ENCODE measurements at regions not wholly inside any gene's neighbourhood (a gene's known extent, or its start where the extent isn't known, plus 50 kb on each side); places are given as distances from the start of the nearest gene placed in this dataset.
"Not testable (repeated sequence)": the region's sequence is repeated elsewhere in the genome, so short reads cannot be mapped to it uniquely, and the experiment has no call there.

GRCh38 chr3:27615555-27615954 lies 106.6 kb downstream of the EOMES start:
- Histone ChIP-seq H3K36me3 (ENCODE audit: control insufficient read depth, insufficient read depth, low read length) (no peaks in the 10 kb centered on the region), H3K27ac (ENCODE audit: low read depth, low read length) (no peak overlapping the region), H3K4me3 (ENCODE audit: low read depth, low read length) (no peak overlapping the region), H3K27me3 (ENCODE audit: control insufficient read depth, insufficient read depth, low read length) (no peaks in the 10 kb centered on the region), H3K4me1 (ENCODE audit: control insufficient read depth, insufficient read depth, low read length) (no peaks in the 10 kb centered on the region), H3K9me3 (ENCODE audit: control insufficient read depth, insufficient read depth, low read length) (no peaks in the 10 kb centered on the region)
- no CpG with 5 or more reads among the region's 1 CpG for WGBS (ENCODE audit: insufficient coverage)
- no peak for DNase-seq (ENCODE audit: low read depth in 4 of 6, low spot score in 6 of 6)

- WGBS (ENCODE audit: insufficient coverage), result 95% methylated on average over 3 of the region's 4 CpGs
Measured at GRCh38 chr3:27614592-27614991, 107.5 kb downstream of the EOMES start.

GRCh38 chr3:27613846-27614500 lies 108.2 kb downstream of the EOMES start:
- Histone ChIP-seq H3K4me3 (ENCODE audit: low read depth, low read length) (no peak overlapping the region), H3K27me3 (ENCODE audit: control insufficient read depth, insufficient read depth, low read length) (no peaks in the 10 kb centered on the region), H3K9me3 (ENCODE audit: control insufficient read depth, insufficient read depth, low read length) (no peaks in the 10 kb centered on the region), H3K36me3 (ENCODE audit: control insufficient read depth, insufficient read depth, low read length) (no peaks in the 10 kb centered on the region), H3K27ac (ENCODE audit: low read depth, low read length) (no peak overlapping the region), H3K4me1 (ENCODE audit: control insufficient read depth, insufficient read depth, low read length) (no peaks in the 10 kb centered on the region)
- WGBS (ENCODE audit: insufficient coverage), result no CpG with 5 or more reads among the region's 2 CpGs
- no peak for DNase-seq (ENCODE audit: low read depth in 4 of 6, low spot score in 6 of 6)

More at GRCh38 chr3:27614592-27614991, 107.5 kb downstream of the EOMES start:
- H3K27ac ChIP-seq (ENCODE audit: low read depth, low read length), result no peak overlapping the region
- no peaks in the 10 kb centered on the region for H3K27me3 ChIP-seq (ENCODE audit: control insufficient read depth, insufficient read depth, low read length)
- no peak for DNase-seq (ENCODE audit: low read depth in 4 of 6, low spot score in 6 of 6)
- H3K4me3 ChIP-seq (ENCODE audit: low read depth, low read length), result no peak overlapping the region
- H3K36me3 ChIP-seq (ENCODE audit: control insufficient read depth, insufficient read depth, low read length), result no peaks in the 10 kb centered on the region
- H3K4me1 ChIP-seq (ENCODE audit: control insufficient read depth, insufficient read depth, low read length), result no peaks in the 10 kb centered on the region
- H3K9me3 ChIP-seq (ENCODE audit: control insufficient read depth, insufficient read depth, low read length), result no peaks in the 10 kb centered on the region

- no peak for DNase-seq (ENCODE audit: low read depth in 4 of 6, low spot score in 6 of 6)
- no peaks in the 10 kb centered on the region for H3K4me1 ChIP-seq (ENCODE audit: control insufficient read depth, insufficient read depth, low read length)
- H3K27ac ChIP-seq (ENCODE audit: low read depth, low read length), result no peak overlapping the region
- no peaks in the 10 kb centered on the region for H3K27me3 ChIP-seq (ENCODE audit: control insufficient read depth, insufficient read depth, low read length)
- no peak overlapping the region for H3K4me3 ChIP-seq (ENCODE audit: low read depth, low read length)
- no peaks in the 10 kb centered on the region for H3K36me3 ChIP-seq (ENCODE audit: control insufficient read depth, insufficient read depth, low read length)
- H3K9me3 ChIP-seq (ENCODE audit: control insufficient read depth, insufficient read depth, low read length), result no peaks in the 10 kb centered on the region
- WGBS (ENCODE audit: insufficient coverage), result 100% methylated on average over 2 of the region's 8 CpGs
Measured at GRCh38 chr3:27610800-27611525, 111.2 kb downstream of the EOMES start.

GRCh38 chr3:27607370-27607769 lies 114.8 kb downstream of the EOMES start:
- no CpG with 5 or more reads among the region's 1 CpG for WGBS (ENCODE audit: insufficient coverage)
- Histone ChIP-seq H3K27me3 (ENCODE audit: control insufficient read depth, insufficient read depth, low read length) (no peaks in the 10 kb centered on the region), H3K27ac (ENCODE audit: low read depth, low read length) (no peak overlapping the region), H3K4me1 (ENCODE audit: control insufficient read depth, insufficient read depth, low read length) (no peaks in the 10 kb centered on the region), H3K9me3 (ENCODE audit: control insufficient read depth, insufficient read depth, low read length) (no peaks in the 10 kb centered on the region), H3K36me3 (ENCODE audit: control insufficient read depth, insufficient read depth, low read length) (no peaks in the 10 kb centered on the region), H3K4me3 (ENCODE audit: low read depth, low read length) (no peak overlapping the region)
- no peak for DNase-seq (ENCODE audit: low read depth in 4 of 6, low spot score in 6 of 6)

- no peak for DNase-seq (ENCODE audit: low read depth in 4 of 6, low spot score in 6 of 6)
- no peaks in the 10 kb centered on the region for H3K36me3 ChIP-seq (ENCODE audit: control insufficient read depth, insufficient read depth, low read length)
- H3K27ac ChIP-seq (ENCODE audit: low read depth, low read length), result no peak overlapping the region
- H3K27me3 ChIP-seq (ENCODE audit: control insufficient read depth, insufficient read depth, low read length), result no peaks in the 10 kb centered on the region
- no peak overlapping the region for H3K4me3 ChIP-seq (ENCODE audit: low read depth, low read length)
- 92% methylated on average over 2 of the region's 3 CpGs for WGBS (ENCODE audit: insufficient coverage)
- no peaks in the 10 kb centered on the region for H3K4me1 ChIP-seq (ENCODE audit: control insufficient read depth, insufficient read depth, low read length)
- H3K9me3 ChIP-seq (ENCODE audit: control insufficient read depth, insufficient read depth, low read length), result no peaks in the 10 kb centered on the region
Measured at GRCh38 chr3:27606537-27606936, 115.6 kb downstream of the EOMES start.

- not testable (repeated sequence) for H3K4me1 ChIP-seq (ENCODE audit: control insufficient read depth, insufficient read depth, low read length); H3K36me3 ChIP-seq (ENCODE audit: control insufficient read depth, insufficient read depth, low read length); H3K27me3 ChIP-seq (ENCODE audit: control insufficient read depth, insufficient read depth, low read length); H3K9me3 ChIP-seq (ENCODE audit: control insufficient read depth, insufficient read depth, low read length); H3K27ac ChIP-seq (ENCODE audit: low read depth, low read length); H3K4me3 ChIP-seq (ENCODE audit: low read depth, low read length); DNase-seq (ENCODE audit: low read depth in 4 of 6, low spot score in 6 of 6)
- WGBS (ENCODE audit: insufficient coverage), result 96% methylated on average over 3 of the region's 3 CpGs
Measured at GRCh38 chr3:27601311-27601710, 117.1 kb upstream of the SLC4A7 start.

- not testable (repeated sequence) for H3K4me3 ChIP-seq (ENCODE audit: low read depth, low read length); H3K4me1 ChIP-seq (ENCODE audit: control insufficient read depth, insufficient read depth, low read length); H3K27ac ChIP-seq (ENCODE audit: low read depth, low read length); H3K9me3 ChIP-seq (ENCODE audit: control insufficient read depth, insufficient read depth, low read length); H3K36me3 ChIP-seq (ENCODE audit: control insufficient read depth, insufficient read depth, low read length); DNase-seq (ENCODE audit: low read depth in 4 of 6, low spot score in 6 of 6); H3K27me3 ChIP-seq (ENCODE audit: control insufficient read depth, insufficient read depth, low read length)
- 84% methylated on average over 7 of the region's 7 CpGs for WGBS (ENCODE audit: insufficient coverage)
Measured at GRCh38 chr3:27599741-27600140, 115.6 kb upstream of the SLC4A7 start.

GRCh38 chr3:27596921-27597320 lies 112.7 kb upstream of the SLC4A7 start:
- H3K9me3 ChIP-seq (ENCODE audit: control insufficient read depth, insufficient read depth, low read length), result no peaks in the 10 kb centered on the region
- H3K4me3 ChIP-seq (ENCODE audit: low read depth, low read length), result no peak overlapping the region
- H3K4me1 ChIP-seq (ENCODE audit: control insufficient read depth, insufficient read depth, low read length), result no peaks in the 10 kb centered on the region
- no peak for DNase-seq (ENCODE audit: low read depth in 4 of 6, low spot score in 6 of 6)
- no peaks in the 10 kb centered on the region for H3K27me3 ChIP-seq (ENCODE audit: control insufficient read depth, insufficient read depth, low read length)
- WGBS (ENCODE audit: insufficient coverage), result no CpG with 5 or more reads among the region's 1 CpG
- H3K27ac ChIP-seq (ENCODE audit: low read depth, low read length), result no peak overlapping the region
- H3K36me3 ChIP-seq (ENCODE audit: control insufficient read depth, insufficient read depth, low read length), result no peaks in the 10 kb centered on the region

- DNase-seq (ENCODE audit: low read depth in 4 of 6, low spot score in 6 of 6), result peak in 2 of 6 donors; percentile 32 to 37
- WGBS (ENCODE audit: insufficient coverage), result no CpG with 5 or more reads among the region's 3 CpGs
- no peaks in the 10 kb centered on the region for H3K4me1 ChIP-seq (ENCODE audit: control insufficient read depth, insufficient read depth, low read length)
Measured at GRCh38 chr3:27596334-27596841, 112.2 kb upstream of the SLC4A7 start.

More at GRCh38 chr3:27596334-27596841, 112.2 kb upstream of the SLC4A7 start:
- Histone ChIP-seq H3K4me3 (ENCODE audit: low read depth, low read length) (no peak overlapping the region), H3K36me3 (ENCODE audit: control insufficient read depth, insufficient read depth, low read length) (no peaks in the 10 kb centered on the region), H3K9me3 (ENCODE audit: control insufficient read depth, insufficient read depth, low read length) (no peaks in the 10 kb centered on the region), H3K27ac (ENCODE audit: low read depth, low read length) (no peak overlapping the region), H3K27me3 (ENCODE audit: control insufficient read depth, insufficient read depth, low read length) (no peaks in the 10 kb centered on the region)

Measured in spinal cord (tissue), 9 donors.